Bronchial epithelial cell (primary cell): ENCODE measurements at regions not wholly inside any gene's neighbourhood (a gene's known extent, or its start where the extent isn't known, plus 50 kb on each side); places are given as distances from the start of the nearest gene placed in this dataset.

Experiments
- DNase-seq: peaks from one replicate; pipeline ENCODE4 v3.0.0-alpha.2; 2010; ENCODE audit warnings: low read depth
- FAIRE-seq: peaks from 2 replicates; lab custom pipeline; 2011; peaks lifted over from hg19 to GRCh38; lab: Jason Lieb, UNC
- H3K27me3 ChIP-seq: 2 replicates; pipeline ENCODE4 v1.5.1; 2011; ENCODE audit warnings: low read length; ENCODE audit not compliant: control insufficient read depth, insufficient read depth
- H3K36me3 ChIP-seq: 2 replicates; pipeline ENCODE4 v1.5.1; 2011; ENCODE audit warnings: low read length; ENCODE audit not compliant: control insufficient read depth, insufficient read depth
- H3K4me3 ChIP-seq: 2 replicates; pipeline ENCODE4 v1.5.1; 2011; ENCODE audit warnings: mild to moderate bottlenecking, low read depth, low read length, control low read depth
- CTCF ChIP-seq: IDR thresholded peaks from 2 replicates; pipeline ENCODE4 v1.5.1; 2011; ENCODE audit warnings: mild to moderate bottlenecking, moderate library complexity, low read length, control low read depth, inconsistent platforms; ENCODE audit not compliant: insufficient read depth, severe bottlenecking

- H3K4me3 ChIP-seq: no peak overlapping the region
- peak; percentile 43 for DNase-seq
- no peak for TF ChIP-seq CTCF
- H3K36me3 ChIP-seq: no peaks in the 10 kb centered on the region
- no peaks in the 10 kb centered on the region for H3K27me3 ChIP-seq
- FAIRE-seq: no peak
These were observed 387.9 kb upstream of the RPS6KA3 start for GRCh38 chrX:20654596-20655106.

GRCh38 chrX:20653070-20653469, 386.4 kb upstream of the RPS6KA3 start:
- DNase-seq: peak; percentile 32
- Histone ChIP-seq H3K27me3 (no peaks in the 10 kb centered on the region), H3K4me3 (no peak overlapping the region), H3K36me3 (no peaks in the 10 kb centered on the region)
- TF ChIP-seq CTCF: no peak
- FAIRE-seq: no peak

GRCh38 chrX:20641954-20642353, 375.2 kb upstream of the RPS6KA3 start:
- Histone ChIP-seq H3K36me3 (no peaks in the 10 kb centered on the region), H3K4me3 (no peak overlapping the region), H3K27me3 (no peaks in the 10 kb centered on the region)
- DNase-seq: no peak
- TF ChIP-seq CTCF: no peak
- FAIRE-seq: no peak

- no peak for DNase-seq
- no peaks in the 10 kb centered on the region for H3K36me3 ChIP-seq
- no peak for TF ChIP-seq CTCF
- no peak overlapping the region for H3K4me3 ChIP-seq
- FAIRE-seq: peak; percentile 66
- H3K27me3 ChIP-seq: no peaks in the 10 kb centered on the region
These were observed 372.4 kb upstream of the RPS6KA3 start for GRCh38 chrX:20639115-20639514.

GRCh38 chrX:20637351-20637750, 370.6 kb upstream of the RPS6KA3 start:
- TF ChIP-seq CTCF: no peak
- no peaks in the 10 kb centered on the region for H3K36me3 ChIP-seq
- FAIRE-seq (no peak), DNase-seq (no peak)
- H3K4me3 ChIP-seq: no peak overlapping the region
- H3K27me3 ChIP-seq: no peaks in the 10 kb centered on the region

- no peaks in the 10 kb centered on the region for H3K36me3 ChIP-seq
- TF ChIP-seq CTCF: no peak
- H3K4me3 ChIP-seq: no peak overlapping the region
- no peak for DNase-seq
- H3K27me3 ChIP-seq: no peaks in the 10 kb centered on the region
- no peak for FAIRE-seq
These were observed 366.7 kb upstream of the RPS6KA3 start for GRCh38 chrX:20633451-20633850.
